ENCODE measurements at regions not wholly inside any gene's neighbourhood (a gene's known extent, or its start where the extent isn't known, plus 50 kb on each side); places are given as distances from the start of the nearest gene placed in this dataset.

GRCh38 chr5:33224285-33224961, 216.3 kb upstream of the TARS1 start:
- Histone ChIP-seq H3K27ac (ENCODE audit: low read depth, low read length) (no peak overlapping the region), H3K4me3 (ENCODE audit: low read length in 2 of 2) (no peak overlapping the region), H3K9me3 (ENCODE audit: control insufficient read depth in 1 of 2, low read length in 2 of 2) (no peaks in the 10 kb centered on the region), H3K36me3 (ENCODE audit: insufficient read depth, low read length) (no peaks in the 10 kb centered on the region), H3K27me3 (ENCODE audit: insufficient read depth, low read length) (no peaks in the 10 kb centered on the region), H3K4me1 (ENCODE audit: insufficient read depth, low read length) (no peaks in the 10 kb centered on the region)
- no peaks in the 10 kb centered on the region for H3K36me3 Mint-ChIP-seq
- ChIA-PET POLR2A (ENCODE audit: partially characterized antibody) (no interaction called here), CTCF (ENCODE audit: partially characterized antibody) (no interaction called here)
- H3K27ac Mint-ChIP-seq, result no peak overlapping the region
- DNase-seq, result no peak
- peaks cover 0 to 10% (median 1%) of the 10 kb centered on the region in 8 donors for H3K9me3 Mint-ChIP-seq
- intact Hi-C loops (cut with micrococcal nuclease), result no loop called here
- no peaks in the 10 kb centered on the region for H3K27me3 Mint-ChIP-seq
- H3K4me3 Mint-ChIP-seq, result no peak overlapping the region
- no peaks in the 10 kb centered on the region for H3K4me1 Mint-ChIP-seq

GRCh38 chr5:33227247-33227646, 213.5 kb upstream of the TARS1 start:
- ChIA-PET CTCF (ENCODE audit: partially characterized antibody) (no interaction called here), POLR2A (ENCODE audit: partially characterized antibody) (no interaction called here)
- no peaks in the 10 kb centered on the region for H3K36me3 ChIP-seq (ENCODE audit: insufficient read depth, low read length)
- no peaks in the 10 kb centered on the region for H3K4me1 ChIP-seq (ENCODE audit: insufficient read depth, low read length)
- no peak overlapping the region for H3K4me3 ChIP-seq (ENCODE audit: low read length in 2 of 2)
- H3K27ac ChIP-seq (ENCODE audit: low read depth, low read length), result no peak overlapping the region
- no peaks in the 10 kb centered on the region for H3K9me3 ChIP-seq (ENCODE audit: control insufficient read depth in 1 of 2, low read length in 2 of 2)
- no peaks in the 10 kb centered on the region for H3K27me3 ChIP-seq (ENCODE audit: insufficient read depth, low read length)
- no peak for DNase-seq
- Mint-ChIP-seq H3K4me1 (no peaks in the 10 kb centered on the region), H3K4me3 (no peak overlapping the region), H3K36me3 (no peaks in the 10 kb centered on the region), H3K27ac (no peak overlapping the region), H3K9me3 (peaks cover 0 to 10% (median 1%) of the 10 kb centered on the region in 8 donors), H3K27me3 (no peaks in the 10 kb centered on the region)
- intact Hi-C loops (cut with micrococcal nuclease), result no loop called here

GRCh38 chr5:33227746-33228145, 213.0 kb upstream of the TARS1 start:
- Mint-ChIP-seq H3K4me1 (no peaks in the 10 kb centered on the region), H3K27ac (no peak overlapping the region), H3K4me3 (no peak overlapping the region), H3K36me3 (no peaks in the 10 kb centered on the region), H3K9me3 (peaks cover 0 to 10% (median 1%) of the 10 kb centered on the region in 8 donors), H3K27me3 (no peaks in the 10 kb centered on the region)
- Histone ChIP-seq H3K27me3 (ENCODE audit: insufficient read depth, low read length) (no peaks in the 10 kb centered on the region), H3K36me3 (ENCODE audit: insufficient read depth, low read length) (no peaks in the 10 kb centered on the region), H3K27ac (ENCODE audit: low read depth, low read length) (no peak overlapping the region), H3K4me1 (ENCODE audit: insufficient read depth, low read length) (no peaks in the 10 kb centered on the region), H3K9me3 (ENCODE audit: control insufficient read depth in 1 of 2, low read length in 2 of 2) (no peaks in the 10 kb centered on the region), H3K4me3 (ENCODE audit: low read length in 2 of 2) (no peak overlapping the region)
- ChIA-PET POLR2A (ENCODE audit: partially characterized antibody) (no interaction called here), CTCF (ENCODE audit: partially characterized antibody) (no interaction called here)
- intact Hi-C loops (cut with micrococcal nuclease), result no loop called here
- no peak for DNase-seq

GRCh38 chr5:33228149-33228548, 212.6 kb upstream of the TARS1 start:
- no peak overlapping the region for H3K4me3 Mint-ChIP-seq
- Histone ChIP-seq H3K36me3 (ENCODE audit: insufficient read depth, low read length) (no peaks in the 10 kb centered on the region), H3K4me1 (ENCODE audit: insufficient read depth, low read length) (no peaks in the 10 kb centered on the region), H3K27me3 (ENCODE audit: insufficient read depth, low read length) (no peaks in the 10 kb centered on the region), H3K9me3 (ENCODE audit: control insufficient read depth in 1 of 2, low read length in 2 of 2) (no peaks in the 10 kb centered on the region), H3K27ac (ENCODE audit: low read depth, low read length) (no peak overlapping the region), H3K4me3 (ENCODE audit: low read length in 2 of 2) (no peak overlapping the region)
- no peak overlapping the region for H3K27ac Mint-ChIP-seq
- intact Hi-C loops (cut with micrococcal nuclease), result no loop called here
- CTCF ChIA-PET (ENCODE audit: partially characterized antibody), result no interaction called here
- POLR2A ChIA-PET (ENCODE audit: partially characterized antibody), result no interaction called here
- no peaks in the 10 kb centered on the region for H3K4me1 Mint-ChIP-seq
- H3K36me3 Mint-ChIP-seq, result no peaks in the 10 kb centered on the region
- no peak for DNase-seq
- peaks cover 0 to 10% (median 1%) of the 10 kb centered on the region in 8 donors for H3K9me3 Mint-ChIP-seq
- H3K27me3 Mint-ChIP-seq, result no peaks in the 10 kb centered on the region

GRCh38 chr5:33229216-33229615, 211.5 kb upstream of the TARS1 start:
- Histone ChIP-seq H3K4me3 (ENCODE audit: low read length in 2 of 2) (no peak overlapping the region), H3K27me3 (ENCODE audit: insufficient read depth, low read length) (no peaks in the 10 kb centered on the region), H3K4me1 (ENCODE audit: insufficient read depth, low read length) (no peaks in the 10 kb centered on the region), H3K27ac (ENCODE audit: low read depth, low read length) (no peak overlapping the region), H3K36me3 (ENCODE audit: insufficient read depth, low read length) (no peaks in the 10 kb centered on the region), H3K9me3 (ENCODE audit: control insufficient read depth in 1 of 2, low read length in 2 of 2) (no peaks in the 10 kb centered on the region)
- Mint-ChIP-seq H3K4me1 (no peaks in the 10 kb centered on the region), H3K4me3 (no peak overlapping the region), H3K36me3 (no peaks in the 10 kb centered on the region), H3K27me3 (no peaks in the 10 kb centered on the region), H3K9me3 (peaks cover 0 to 10% (median under 1%) of the 10 kb centered on the region in 8 donors), H3K27ac (no peak overlapping the region)
- ChIA-PET POLR2A (ENCODE audit: partially characterized antibody) (no interaction called here), CTCF (ENCODE audit: partially characterized antibody) (no interaction called here)
- DNase-seq, result no peak
- intact Hi-C loops (cut with micrococcal nuclease), result no loop called here

- ChIA-PET POLR2A (ENCODE audit: partially characterized antibody) (no interaction called here), CTCF (ENCODE audit: partially characterized antibody) (no interaction called here)
- intact Hi-C loops (cut with micrococcal nuclease), result no loop called here
- Mint-ChIP-seq H3K27ac (no peak overlapping the region), H3K27me3 (no peaks in the 10 kb centered on the region), H3K4me3 (no peak overlapping the region), H3K4me1 (no peaks in the 10 kb centered on the region), H3K36me3 (no peaks in the 10 kb centered on the region), H3K9me3 (peaks cover 0 to 6% (median 0%) of the 10 kb centered on the region in 8 donors)
- Histone ChIP-seq H3K27ac (ENCODE audit: low read depth, low read length) (no peak overlapping the region), H3K27me3 (ENCODE audit: insufficient read depth, low read length) (no peaks in the 10 kb centered on the region), H3K9me3 (ENCODE audit: control insufficient read depth in 1 of 2, low read length in 2 of 2) (no peaks in the 10 kb centered on the region), H3K4me3 (ENCODE audit: low read length in 2 of 2) (no peak overlapping the region), H3K36me3 (ENCODE audit: insufficient read depth, low read length) (no peaks in the 10 kb centered on the region), H3K4me1 (ENCODE audit: insufficient read depth, low read length) (peaks cover 4% of the 10 kb centered on the region)
- DNase-seq, result no peak
Measured at GRCh38 chr5:33230467-33231078, 210.2 kb upstream of the TARS1 start.

GRCh38 chr5:33231214-33231710, 209.5 kb upstream of the TARS1 start:
- POLR2A ChIA-PET (ENCODE audit: partially characterized antibody), result no interaction called here
- no peak overlapping the region for H3K27ac Mint-ChIP-seq

More at GRCh38 chr5:33231214-33231710, 209.5 kb upstream of the TARS1 start:
- H3K36me3 Mint-ChIP-seq, result no peaks in the 10 kb centered on the region
- Histone ChIP-seq H3K4me3 (ENCODE audit: low read length in 2 of 2) (no peak overlapping the region), H3K4me1 (ENCODE audit: insufficient read depth, low read length) (peaks cover 4% of the 10 kb centered on the region), H3K36me3 (ENCODE audit: insufficient read depth, low read length) (no peaks in the 10 kb centered on the region), H3K27ac (ENCODE audit: low read depth, low read length) (no peak overlapping the region), H3K9me3 (ENCODE audit: control insufficient read depth in 1 of 2, low read length in 2 of 2) (no peaks in the 10 kb centered on the region), H3K27me3 (ENCODE audit: insufficient read depth, low read length) (no peaks in the 10 kb centered on the region)
- no peak for DNase-seq
- CTCF ChIA-PET (ENCODE audit: partially characterized antibody), result no interaction called here
- no peaks in the 10 kb centered on the region for H3K27me3 Mint-ChIP-seq
- peaks cover 0 to 5% (median 4%) of the 10 kb centered on the region in 4 donors for H3K4me1 Mint-ChIP-seq
- H3K9me3 Mint-ChIP-seq, result peaks cover 0 to 2% (median 0%) of the 10 kb centered on the region in 8 donors
- intact Hi-C loops (cut with micrococcal nuclease), result no loop called here
- H3K4me3 Mint-ChIP-seq, result no peak overlapping the region
